GM19395 (cell line): ENCODE measurements at regions not wholly inside any gene's neighbourhood (a gene's known extent, or its start where the extent isn't known, plus 50 kb on each side); places are given as distances from the start of the nearest gene placed in this dataset.
A peak's percentile ranks its signal among the peaks of the same experiment; 100 is the strongest.

Experiments used
- ATAC-seq: cut with Tn5 transposase; IDR thresholded peaks from one replicate; pipeline ENCODE4 v1.9.1; 2021; ENCODE audit warnings: mild to moderate bottlenecking, moderate library complexity; ENCODE audit not compliant: unreplicated experiment

- no peak for ATAC-seq
Observed at GRCh38 chr2:204175552-204176271, 239.1 kb downstream of the ICOS start.

- no peak for ATAC-seq
Observed at GRCh38 chr2:204176306-204176705, 239.7 kb downstream of the ICOS start.

- peak; percentile 42 for ATAC-seq
Observed at GRCh38 chr2:204177251-204177976, 240.9 kb downstream of the ICOS start.

GRCh38 chr2:204177977-204178522 lies 241.5 kb downstream of the ICOS start:
- peak; percentile 91 for ATAC-seq

GRCh38 chr2:204180649-204181048 lies 244.1 kb downstream of the ICOS start:
- ATAC-seq: no peak

GRCh38 chr2:204183608-204184007 lies 247.0 kb downstream of the ICOS start:
- ATAC-seq: no peak

- no peak for ATAC-seq
Observed at GRCh38 chr2:204184226-204184625, 247.7 kb downstream of the ICOS start.

- peak; percentile 68 for ATAC-seq
Observed at GRCh38 chr2:204187229-204188083, 250.9 kb downstream of the ICOS start.

GRCh38 chr2:204191574-204191973 lies 255.0 kb downstream of the ICOS start:
- ATAC-seq: no peak

GRCh38 chr2:204195498-204195897 lies 258.9 kb downstream of the ICOS start:
- no peak for ATAC-seq

GRCh38 chr2:204197336-204198005 lies 260.9 kb downstream of the ICOS start:
- no peak for ATAC-seq

- ATAC-seq: no peak
Observed at GRCh38 chr2:204199357-204199756, 262.8 kb downstream of the ICOS start.

- ATAC-seq: no peak
Observed at GRCh38 chr2:204201507-204201906, 264.9 kb downstream of the ICOS start.

- no peak for ATAC-seq
Observed at GRCh38 chr2:204202253-204202652, 265.7 kb downstream of the ICOS start.

- no peak for ATAC-seq
Observed at GRCh38 chr2:204203704-204204103, 267.1 kb downstream of the ICOS start.

- ATAC-seq: no peak
Observed at GRCh38 chr2:204205082-204205481, 268.5 kb downstream of the ICOS start.

GRCh38 chr2:204205538-204205937 lies 269.0 kb downstream of the ICOS start:
- ATAC-seq: no peak

- no peak for ATAC-seq
Observed at GRCh38 chr2:204207866-204208265, 271.3 kb downstream of the ICOS start.

- ATAC-seq: no peak
Observed at GRCh38 chr2:204213588-204213987, 277.0 kb downstream of the ICOS start.

- ATAC-seq: no peak
Observed at GRCh38 chr2:204218040-204218439, 281.5 kb downstream of the ICOS start.

GRCh38 chr2:204219196-204219595 lies 282.6 kb downstream of the ICOS start:
- no peak for ATAC-seq
